ENCODE measurements at regions not wholly inside any gene's neighbourhood (a gene's known extent, or its start where the extent isn't known, plus 50 kb on each side); places are given as distances from the start of the nearest gene placed in this dataset.

DNA sequence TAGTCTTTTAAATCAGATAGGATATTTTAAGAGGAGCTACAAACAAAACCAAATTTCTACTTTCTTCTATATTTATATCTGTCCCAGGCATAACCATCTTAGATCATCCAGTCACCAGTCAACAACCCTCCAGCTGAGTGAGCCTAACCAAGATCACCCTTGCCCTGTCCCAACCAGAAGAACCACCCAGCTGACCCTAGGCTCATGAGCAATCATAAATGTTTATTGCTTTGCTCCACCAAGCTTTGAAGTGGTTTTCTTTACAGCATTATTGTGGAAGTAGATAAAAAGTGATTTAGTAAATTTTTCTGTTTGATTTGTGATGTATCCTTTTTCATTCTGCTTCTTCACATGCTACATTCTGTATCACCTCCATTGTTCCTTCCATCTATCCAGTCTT is 167.2 kb upstream of the PIEZO2 start:
- TF ChIP-seq POLR2A (IDR thresholded peaks at IDR 0.05; ENCODE audit: extremely low read depth, insufficient read length) = no peak
- TF ChIP-seq, protein P1, sequence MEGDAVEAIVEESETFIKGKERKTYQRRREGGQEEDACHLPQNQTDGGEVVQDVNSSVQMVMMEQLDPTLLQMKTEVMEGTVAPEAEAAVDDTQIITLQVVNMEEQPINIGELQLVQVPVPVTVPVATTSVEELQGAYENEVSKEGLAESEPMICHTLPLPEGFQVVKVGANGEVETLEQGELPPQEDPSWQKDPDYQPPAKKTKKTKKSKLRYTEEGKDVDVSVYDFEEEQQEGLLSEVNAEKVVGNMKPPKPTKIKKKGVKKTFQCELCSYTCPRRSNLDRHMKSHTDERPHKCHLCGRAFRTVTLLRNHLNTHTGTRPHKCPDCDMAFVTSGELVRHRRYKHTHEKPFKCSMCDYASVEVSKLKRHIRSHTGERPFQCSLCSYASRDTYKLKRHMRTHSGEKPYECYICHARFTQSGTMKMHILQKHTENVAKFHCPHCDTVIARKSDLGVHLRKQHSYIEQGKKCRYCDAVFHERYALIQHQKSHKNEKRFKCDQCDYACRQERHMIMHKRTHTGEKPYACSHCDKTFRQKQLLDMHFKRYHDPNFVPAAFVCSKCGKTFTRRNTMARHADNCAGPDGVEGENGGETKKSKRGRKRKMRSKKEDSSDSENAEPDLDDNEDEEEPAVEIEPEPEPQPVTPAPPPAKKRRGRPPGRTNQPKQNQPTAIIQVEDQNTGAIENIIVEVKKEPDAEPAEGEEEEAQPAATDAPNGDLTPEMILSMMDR (IDR thresholded peaks at IDR 0.05; ENCODE audit: low read depth, low read length) = no peak
